ENCODE measurements at regions not wholly inside any gene's neighbourhood (a gene's known extent, or its start where the extent isn't known, plus 50 kb on each side); places are given as distances from the start of the nearest gene placed in this dataset.
"Not testable (repeated sequence)": the region's sequence is repeated elsewhere in the genome, so short reads cannot be mapped to it uniquely, and the experiment has no call there.

GRCh38 chr12:74280156-74280655 is 257.4 kb upstream of the ATXN7L3B start:
- DNase-seq (ENCODE audit: low spot score), result no peak

GRCh38 chr12:74281401-74282180 is 256.0 kb upstream of the ATXN7L3B start:
- DNase-seq (ENCODE audit: low spot score), result not testable (repeated sequence)

- no peak for DNase-seq (ENCODE audit: low spot score)
Measured at GRCh38 chr12:74283646-74284045, 254.0 kb upstream of the ATXN7L3B start.

GRCh38 chr12:74285773-74286172 is 251.9 kb upstream of the ATXN7L3B start:
- no peak for DNase-seq (ENCODE audit: low spot score)

- DNase-seq (ENCODE audit: low spot score), result no peak
Measured at GRCh38 chr12:74286254-74286653, 251.4 kb upstream of the ATXN7L3B start.

- no peak for DNase-seq (ENCODE audit: low spot score)
Measured at GRCh38 chr12:74292351-74293194, 245.1 kb upstream of the ATXN7L3B start.

- no peak for DNase-seq (ENCODE audit: low spot score)
Measured at GRCh38 chr12:74293689-74294131, 243.9 kb upstream of the ATXN7L3B start.

- DNase-seq (ENCODE audit: low spot score), result peak; percentile 36
Measured at GRCh38 chr12:74317078-74317601, 220.5 kb upstream of the ATXN7L3B start.

GRCh38 chr12:74317741-74318140 is 219.9 kb upstream of the ATXN7L3B start:
- no peak for DNase-seq (ENCODE audit: low spot score)

- DNase-seq (ENCODE audit: low spot score), result no peak
Measured at GRCh38 chr12:74319886-74320285, 217.7 kb upstream of the ATXN7L3B start.

- DNase-seq (ENCODE audit: low spot score), result no peak
Measured at GRCh38 chr12:74321381-74321780, 216.3 kb upstream of the ATXN7L3B start.

GRCh38 chr12:74322792-74323191 is 214.8 kb upstream of the ATXN7L3B start:
- no peak for DNase-seq (ENCODE audit: low spot score)

GRCh38 chr12:74328623-74329022 is 209.0 kb upstream of the ATXN7L3B start:
- no peak for DNase-seq (ENCODE audit: low spot score)

- DNase-seq (ENCODE audit: low spot score), result peak; percentile 27
Measured at GRCh38 chr12:74334780-74335179, 202.9 kb upstream of the ATXN7L3B start.

GRCh38 chr12:74337951-74338350 is 199.7 kb upstream of the ATXN7L3B start:
- peak; percentile 49 for DNase-seq (ENCODE audit: low spot score)

- DNase-seq (ENCODE audit: low spot score), result no peak
Measured at GRCh38 chr12:74339211-74339610, 198.4 kb upstream of the ATXN7L3B start.

GRCh38 chr12:74349925-74350324 is 187.7 kb upstream of the ATXN7L3B start:
- no peak for DNase-seq (ENCODE audit: low spot score)

GRCh38 chr12:74365178-74365964 is 172.3 kb upstream of the ATXN7L3B start:
- peak; percentile 27 for DNase-seq (ENCODE audit: low spot score)

GRCh38 chr12:74370608-74371216 is 166.9 kb upstream of the ATXN7L3B start:
- DNase-seq (ENCODE audit: low spot score), result no peak

GRCh38 chr12:74379114-74379513 is 158.5 kb upstream of the ATXN7L3B start:
- DNase-seq (ENCODE audit: low spot score), result no peak

- no peak for DNase-seq (ENCODE audit: low spot score)
Measured at GRCh38 chr12:74381958-74382357, 155.7 kb upstream of the ATXN7L3B start.
